OCI-LY7 (cell line): ENCODE measurements at regions not wholly inside any gene's neighbourhood (a gene's known extent, or its start where the extent isn't known, plus 50 kb on each side); places are given as distances from the start of the nearest gene placed in this dataset.

Experiments used
- EZH2phosphoT487 ChIP-seq: fragments of 200-600 bp; sonication (generic); IDR thresholded peaks from 2 replicates; pipeline ENCODE4 v1.6.1; 2018; ENCODE audit warnings: low read depth, borderline replicate concordance, mild to moderate bottlenecking, mixed run types, antibody characterized with exemption, low read length, moderate library complexity, mixed read lengths
- TF ChIP-seq, protein P1 (sequence below): fragments of 200-600 bp; sonication (generic); conservative IDR thresholded peaks from 2 replicates; pipeline ENCODE4 v1.5.1; 2014; ENCODE audit warnings: mild to moderate bottlenecking, antibody characterized with exemption, low read length, moderate library complexity, mixed read lengths

DNA sequence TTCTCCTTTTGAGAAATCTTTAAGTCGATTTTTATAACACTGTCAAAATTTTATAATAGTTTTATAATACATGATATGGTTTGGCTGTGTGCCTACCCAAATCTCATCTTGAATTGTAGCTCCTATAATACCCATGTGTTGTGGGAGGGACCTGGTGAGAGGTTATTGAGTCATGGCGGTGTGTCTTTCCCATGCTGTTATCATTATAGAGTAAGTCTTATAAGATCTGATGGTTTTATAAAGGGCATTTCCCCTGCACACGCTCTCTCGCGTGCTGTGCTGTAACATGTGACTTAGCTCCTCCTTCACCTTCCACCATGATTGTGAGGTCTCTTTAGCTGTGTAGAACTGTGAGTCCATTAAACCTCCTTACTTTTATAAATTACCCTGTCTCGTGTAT lies 364.0 kb upstream of the SPANXN4 start:
- TF ChIP-seq, protein P1, sequence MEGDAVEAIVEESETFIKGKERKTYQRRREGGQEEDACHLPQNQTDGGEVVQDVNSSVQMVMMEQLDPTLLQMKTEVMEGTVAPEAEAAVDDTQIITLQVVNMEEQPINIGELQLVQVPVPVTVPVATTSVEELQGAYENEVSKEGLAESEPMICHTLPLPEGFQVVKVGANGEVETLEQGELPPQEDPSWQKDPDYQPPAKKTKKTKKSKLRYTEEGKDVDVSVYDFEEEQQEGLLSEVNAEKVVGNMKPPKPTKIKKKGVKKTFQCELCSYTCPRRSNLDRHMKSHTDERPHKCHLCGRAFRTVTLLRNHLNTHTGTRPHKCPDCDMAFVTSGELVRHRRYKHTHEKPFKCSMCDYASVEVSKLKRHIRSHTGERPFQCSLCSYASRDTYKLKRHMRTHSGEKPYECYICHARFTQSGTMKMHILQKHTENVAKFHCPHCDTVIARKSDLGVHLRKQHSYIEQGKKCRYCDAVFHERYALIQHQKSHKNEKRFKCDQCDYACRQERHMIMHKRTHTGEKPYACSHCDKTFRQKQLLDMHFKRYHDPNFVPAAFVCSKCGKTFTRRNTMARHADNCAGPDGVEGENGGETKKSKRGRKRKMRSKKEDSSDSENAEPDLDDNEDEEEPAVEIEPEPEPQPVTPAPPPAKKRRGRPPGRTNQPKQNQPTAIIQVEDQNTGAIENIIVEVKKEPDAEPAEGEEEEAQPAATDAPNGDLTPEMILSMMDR = no peak
- TF ChIP-seq EZH2phosphoT487 = no peak
